ENCODE measurements at regions not wholly inside any gene's neighbourhood (a gene's known extent, or its start where the extent isn't known, plus 50 kb on each side); places are given as distances from the start of the nearest gene placed in this dataset.
"Not testable (repeated sequence)": the region's sequence is repeated elsewhere in the genome, so short reads cannot be mapped to it uniquely, and the experiment has no call there.

DNA sequence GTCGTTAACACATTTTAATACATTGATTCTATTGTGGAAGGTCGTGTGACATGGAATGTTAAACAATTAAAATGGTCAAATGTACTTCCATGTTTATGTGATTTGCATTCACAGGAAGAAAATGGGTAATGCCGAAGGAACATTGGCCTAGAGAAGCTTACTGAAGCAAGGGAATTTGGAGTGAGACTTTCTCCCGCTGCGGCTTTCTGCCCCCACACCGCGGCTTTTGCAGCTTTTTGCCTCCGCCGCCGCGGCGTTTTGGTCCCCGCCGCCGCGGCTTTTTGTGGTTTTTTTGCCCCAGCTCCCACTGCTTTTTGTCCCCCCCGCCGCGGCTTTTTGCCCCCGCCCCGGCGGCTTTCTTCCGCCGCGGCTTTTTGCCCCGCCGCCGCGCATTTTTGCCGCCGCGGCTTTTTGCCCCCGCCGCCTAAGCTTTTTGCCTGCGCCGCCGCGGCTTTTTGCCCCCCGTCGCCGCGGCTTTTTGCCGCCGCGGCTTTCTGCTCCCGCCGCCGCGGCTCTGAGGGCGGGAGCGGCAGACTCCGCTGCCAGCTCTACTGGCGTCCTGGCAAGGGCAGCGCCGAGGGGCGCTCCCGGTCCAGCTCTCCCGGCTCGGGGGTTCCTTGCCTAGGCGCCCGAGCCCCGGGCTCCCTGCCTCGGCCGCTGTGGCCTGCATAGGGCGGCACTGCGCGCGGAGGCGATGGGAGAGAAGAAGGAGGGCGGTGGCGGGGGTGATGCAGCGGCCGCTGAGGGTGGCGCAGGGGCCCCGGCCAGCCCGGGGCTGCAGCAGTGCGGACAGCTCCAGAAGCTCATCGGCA, 225.5 kb upstream of the VKORC1L1 start:
- H3K4me1 ChIP-seq (ENCODE audit: control insufficient read depth, insufficient read depth, low read length); dilution Hi-C loops (cut with HindIII; ENCODE audit: low sequenced_read_pairs, unreplicated experiment); CTCF ChIA-PET; H3K9me1 ChIP-seq (ENCODE audit: insufficient read depth, low read length); H3K4me2 ChIP-seq (ENCODE audit: low read depth, low read length); H4K91ac ChIP-seq (ENCODE audit: insufficient read depth, low read depth, low read length); H2AFZ ChIP-seq (replicated peaks; ENCODE audit: low read length, poor library complexity); H3K14ac ChIP-seq (replicated peaks; ENCODE audit: low read depth, low read length); H3K36me3 ChIP-seq (ENCODE audit: control insufficient read depth, insufficient read depth, low read length); H3K27me3 ChIP-seq (ENCODE audit: control insufficient read depth, insufficient read depth, low read length); H3K18ac ChIP-seq (ENCODE audit: low read depth, low read length); POLR2A ChIA-PET (ENCODE audit: unreplicated experiment); H4K5ac ChIP-seq (ENCODE audit: low read depth, low read length); H3K79me1 ChIP-seq (ENCODE audit: low read depth in 1 of 2, low read length in 2 of 2); H2AK9ac ChIP-seq (replicated peaks; ENCODE audit: low read depth, low read length, poor library complexity); H3K27ac ChIP-seq (ENCODE audit: insufficient read depth, low read length); BruUV-seq (replicated peaks); H3K4ac ChIP-seq (ENCODE audit: low read depth, low read length); H2BK15ac ChIP-seq (ENCODE audit: low read depth, low read length); H4K8ac ChIP-seq (ENCODE audit: low read depth in 2 of 2, low read length in 2 of 2); H3K9ac ChIP-seq (ENCODE audit: low read depth, low read length); H2AK5ac ChIP-seq (ENCODE audit: low read depth, low read length); H2BK20ac ChIP-seq (ENCODE audit: low read depth, low read length); H4K20me1 ChIP-seq (ENCODE audit: insufficient read depth, low read length); H3K9me3 ChIP-seq (ENCODE audit: control insufficient read depth, insufficient read depth, low read length); DNase-seq; H2BK120ac ChIP-seq (ENCODE audit: low read depth, low read length); H2BK5ac ChIP-seq (ENCODE audit: low read depth, low read length, poor library complexity, severe bottlenecking); H3K23ac ChIP-seq (ENCODE audit: low read depth, low read length); H3K4me3 ChIP-seq (ENCODE audit: insufficient read depth, low read depth, low read length); in situ Hi-C loops (cut with MboI; ENCODE audit: low sequenced_read_pairs); intact Hi-C loops (cut with micrococcal nuclease); H3K56ac ChIP-seq (ENCODE audit: extremely low read depth, insufficient read depth, low read length): not testable (repeated sequence)
- peak; percentile 42 for ATAC-seq (ENCODE audit: low read depth)
- WGBS, 2 experiments (ENCODE audit: extremely low coverage in 2 of 2, insufficient read length in 1 of 2) = no CpG with 5 or more reads among the region's 78 CpGs

- H2BK120ac ChIP-seq (ENCODE audit: low read depth, low read length); H3K14ac ChIP-seq (replicated peaks; ENCODE audit: low read depth, low read length); H3K18ac ChIP-seq (ENCODE audit: low read depth, low read length); dilution Hi-C loops (cut with HindIII; ENCODE audit: low sequenced_read_pairs, unreplicated experiment); H3K4me3 ChIP-seq (ENCODE audit: insufficient read depth, low read depth, low read length); H4K20me1 ChIP-seq (ENCODE audit: insufficient read depth, low read length); in situ Hi-C loops (cut with MboI; ENCODE audit: low sequenced_read_pairs); H3K4ac ChIP-seq (ENCODE audit: low read depth, low read length); H4K8ac ChIP-seq (ENCODE audit: low read depth in 2 of 2, low read length in 2 of 2); H3K27ac ChIP-seq (ENCODE audit: insufficient read depth, low read length); DNase-seq; H4K5ac ChIP-seq (ENCODE audit: low read depth, low read length); H2BK20ac ChIP-seq (ENCODE audit: low read depth, low read length); CTCF ChIA-PET; H2AFZ ChIP-seq (replicated peaks; ENCODE audit: low read length, poor library complexity); BruUV-seq (replicated peaks); H3K4me1 ChIP-seq (ENCODE audit: control insufficient read depth, insufficient read depth, low read length); H2AK9ac ChIP-seq (replicated peaks; ENCODE audit: low read depth, low read length, poor library complexity); H2BK5ac ChIP-seq (ENCODE audit: low read depth, low read length, poor library complexity, severe bottlenecking); H3K36me3 ChIP-seq (ENCODE audit: control insufficient read depth, insufficient read depth, low read length); H3K23ac ChIP-seq (ENCODE audit: low read depth, low read length); H3K4me2 ChIP-seq (ENCODE audit: low read depth, low read length); H3K27me3 ChIP-seq (ENCODE audit: control insufficient read depth, insufficient read depth, low read length); H3K9ac ChIP-seq (ENCODE audit: low read depth, low read length); intact Hi-C loops (cut with micrococcal nuclease); H3K9me1 ChIP-seq (ENCODE audit: insufficient read depth, low read length); H3K9me3 ChIP-seq (ENCODE audit: control insufficient read depth, insufficient read depth, low read length); POLR2A ChIA-PET (ENCODE audit: unreplicated experiment); H2AK5ac ChIP-seq (ENCODE audit: low read depth, low read length); H3K79me1 ChIP-seq (ENCODE audit: low read depth in 1 of 2, low read length in 2 of 2); ATAC-seq (ENCODE audit: low read depth); H3K56ac ChIP-seq (ENCODE audit: extremely low read depth, insufficient read depth, low read length); H4K91ac ChIP-seq (ENCODE audit: insufficient read depth, low read depth, low read length); H2BK15ac ChIP-seq (ENCODE audit: low read depth, low read length): not testable (repeated sequence)
- WGBS, 2 experiments (ENCODE audit: extremely low coverage in 2 of 2, insufficient read length in 1 of 2) = 100% methylated on average over 2 of the region's 2 CpGs; no CpG with 5 or more reads in 1 of the 2 experiments
Measured at GRCh38 chr7:65651174-65651573, 221.7 kb upstream of the VKORC1L1 start.

Measured in IMR-90 (cell line).